AG04450 (cell line): ENCODE measurements at regions not wholly inside any gene's neighbourhood (a gene's known extent, or its start where the extent isn't known, plus 50 kb on each side); places are given as distances from the start of the nearest gene placed in this dataset.

Experiments
- CTCF ChIA-PET: fragments of 300-600, 350-600 bp; formaldehyde crosslinking; extraction: SDS; loops from one replicate; lab custom pipeline; 2022; ENCODE audit warnings: antibody characterized with exemption, inconsistent platforms; lab: Charles Lee
- POLR2A ChIA-PET: fragments of 350-600 bp; formaldehyde crosslinking; extraction: SDS; loops from one replicate; lab custom pipeline; 2021; ENCODE audit warnings: antibody characterized with exemption, inconsistent platforms; lab: Yijun Ruan, JAX
- DNase-seq: peaks from one replicate; pipeline ENCODE4 v3.0.0-alpha.2; 2011; ENCODE audit warnings: low read depth, low spot score
- H3K27ac ChIP-seq: one replicate; pipeline ENCODE4 v1.5.1; 2012; ENCODE audit warnings: low read depth, low read length, control low read depth
- H3K27me3 ChIP-seq: one replicate; pipeline ENCODE4 v1.6.0; 2012; ENCODE audit warnings: low read length; ENCODE audit not compliant: control insufficient read depth, insufficient read depth
- H3K4me3 ChIP-seq: 2 replicates; pipeline ENCODE4 v1.5.1; 2011; ENCODE audit warnings: mild to moderate bottlenecking, low read depth, low read length, control low read depth
- H3K9me3 ChIP-seq: 2 replicates; pipeline ENCODE4 v1.5.1; 2012; ENCODE audit warnings: low read length; ENCODE audit not compliant: control insufficient read depth, insufficient read depth
- CTCF ChIP-seq: IDR thresholded peaks from 2 replicates; pipeline ENCODE4 v1.5.1; 2011; ENCODE audit warnings: low read depth, low read length, control low read depth, inconsistent platforms

GRCh38 chr1:29845910-29846309, 609.6 kb downstream of the PTPRU start:
- TF ChIP-seq CTCF = no peak
- POLR2A ChIA-PET = no interaction called here
- no peak for DNase-seq
- Histone ChIP-seq H3K4me3 (no peak overlapping the region), H3K9me3 (no peaks in the 10 kb centered on the region), H3K27ac (no peak overlapping the region), H3K27me3 (no peaks in the 10 kb centered on the region)
- CTCF ChIA-PET = interaction anchor here (1.0 kb wide), 1 partner anchor 10 kb away, joined by 3 read pairs; no protein-coding TSS in a partner anchor

- Histone ChIP-seq H3K27me3 (peaks cover 3% of the 10 kb centered on the region), H3K4me3 (no peak overlapping the region), H3K9me3 (no peaks in the 10 kb centered on the region), H3K27ac (no peak overlapping the region)
- TF ChIP-seq CTCF = no peak
- no peak for DNase-seq
- ChIA-PET POLR2A (no interaction called here), CTCF (interaction anchor here (1.2 kb wide), 1 partner anchor 49 kb away, joined by 3 read pairs; no protein-coding TSS in a partner anchor)
Observed at GRCh38 chr1:29842130-29842529, 605.8 kb downstream of the PTPRU start.

- H3K4me3 ChIP-seq = no peak overlapping the region
- POLR2A ChIA-PET = no interaction called here
- H3K27me3 ChIP-seq = peaks cover 5% of the 10 kb centered on the region
- no peak for DNase-seq
- TF ChIP-seq CTCF = no peak
- H3K27ac ChIP-seq = no peak overlapping the region
- CTCF ChIA-PET = interaction anchor here (0.7 to 1.7 kb wide), 2 partner anchors 8 to 223 kb away, joined by 7 read pairs; no protein-coding TSS in a partner anchor
- H3K9me3 ChIP-seq = no peaks in the 10 kb centered on the region
Observed at GRCh38 chr1:29839726-29840125, 603.4 kb downstream of the PTPRU start.

GRCh38 chr1:29838738-29839320, 602.5 kb downstream of the PTPRU start:
- CTCF ChIA-PET = interaction anchor here (0.9 to 1.9 kb wide), 4 partner anchors 9 to 46 kb away, joined by 3 to 7 read pairs (median 5); no protein-coding TSS in a partner anchor
- POLR2A ChIA-PET = no interaction called here
- no peak for TF ChIP-seq CTCF
- Histone ChIP-seq H3K9me3 (no peaks in the 10 kb centered on the region), H3K4me3 (no peak overlapping the region), H3K27me3 (peaks cover 5% of the 10 kb centered on the region), H3K27ac (no peak overlapping the region)
- DNase-seq = no peak
